IPS DF 6.9 (cell line): ENCODE measurements at regions not wholly inside any gene's neighbourhood (a gene's known extent, or its start where the extent isn't known, plus 50 kb on each side); places are given as distances from the start of the nearest gene placed in this dataset.

ENCODE experiments used
- DNase-seq: peaks from one replicate; pipeline ENCODE4 v3.0.0-alpha.2; 2013; ENCODE audit warnings: low read depth, low spot score
- H3K27ac ChIP-seq: one replicate; pipeline ENCODE4 v1.5.1; 2013; ENCODE audit warnings: low read length, control low read depth
- H3K27me3 ChIP-seq: 2 replicates; pipeline ENCODE4 v1.6.1; 2013; ENCODE audit warnings: mild to moderate bottlenecking, low read length; ENCODE audit not compliant: control insufficient read depth, insufficient read depth
- H3K36me3 ChIP-seq: 2 replicates; pipeline ENCODE4 v1.6.1; 2013; ENCODE audit warnings: low read length; ENCODE audit not compliant: control insufficient read depth, insufficient read depth
- H3K4me1 ChIP-seq: 2 replicates; pipeline ENCODE4 v1.6.1; 2013; ENCODE audit warnings: low read length; ENCODE audit not compliant: control insufficient read depth, insufficient read depth
- H3K4me3 ChIP-seq: 2 replicates; pipeline ENCODE4 v1.5.1; 2013; ENCODE audit warnings: mild to moderate bottlenecking, low read length
- H3K9me3 ChIP-seq: 2 replicates; pipeline ENCODE4 v1.6.1; 2013; ENCODE audit warnings: low read length, inconsistent platforms; ENCODE audit not compliant: control insufficient read depth, insufficient read depth
- WGBS: extraction: QIAGEN DNeasy Blood & Tissue Kit; methylation state at CpG from one replicate; pipeline ENCODE4 v1.1.7; 2013; ENCODE audit warnings: mixed read lengths, missing lambda C conversion rate; ENCODE audit not compliant: insufficient read length, insufficient coverage; 5-methylcytosine and 5-hydroxymethylcytosine counted together

DNA sequence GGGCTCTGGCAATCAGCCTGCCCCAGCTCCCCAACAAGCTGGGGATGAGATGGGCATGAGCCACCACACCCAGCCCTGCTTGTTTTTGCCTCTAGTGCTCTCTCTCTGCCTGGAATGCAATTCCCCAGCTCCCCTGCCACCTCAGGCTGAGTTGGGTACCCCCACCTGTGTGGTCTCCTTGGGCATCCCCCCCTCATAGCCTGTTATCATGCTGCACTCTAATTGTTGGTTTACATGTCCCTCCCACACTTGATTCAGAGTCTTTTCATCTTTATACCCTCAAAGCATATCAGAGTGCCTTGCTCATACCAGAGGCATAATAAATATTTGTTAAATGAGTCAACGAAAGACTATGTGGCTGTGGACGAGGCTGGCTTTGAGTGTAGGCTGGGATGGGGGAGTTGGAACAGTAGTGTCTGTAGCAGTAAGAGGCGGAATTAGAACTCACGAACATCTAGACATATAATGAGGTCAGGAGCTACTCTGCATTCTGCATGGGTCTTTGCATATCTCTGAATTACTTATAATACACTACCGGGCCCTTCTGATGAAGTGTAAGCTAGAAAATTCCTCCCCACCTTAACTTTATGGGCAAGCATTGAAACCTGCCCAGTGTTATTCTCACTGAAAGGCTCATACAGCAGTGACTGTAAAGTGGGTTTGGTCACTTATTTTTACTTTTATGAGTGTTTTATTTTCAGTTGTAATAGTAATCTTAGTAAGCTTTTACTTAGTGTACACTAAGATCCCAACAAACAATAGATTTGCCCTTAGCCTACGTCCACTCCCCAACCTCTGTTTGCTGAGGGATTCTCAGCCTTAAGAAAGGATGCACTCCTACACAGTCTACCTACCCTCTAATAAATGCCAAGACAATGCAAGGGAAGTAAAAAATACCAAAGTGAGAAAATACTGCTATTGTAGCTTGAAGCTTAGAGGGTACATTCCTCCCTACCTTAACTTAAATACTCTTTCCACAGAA is 58.7 kb downstream of the EDN1 start:
- no CpG with 5 or more reads among the region's 6 CpGs for WGBS
- Histone ChIP-seq H3K9me3 (peaks cover 1% of the 10 kb centered on the region; the same call in 1 of the 2 replicates), H3K36me3 (no peaks in the 10 kb centered on the region), H3K27ac (no peak overlapping the region), H3K27me3 (no peaks in the 10 kb centered on the region), H3K4me1 (no peaks in the 10 kb centered on the region), H3K4me3 (no peak overlapping the region)
- DNase-seq, result no peak

DNA sequence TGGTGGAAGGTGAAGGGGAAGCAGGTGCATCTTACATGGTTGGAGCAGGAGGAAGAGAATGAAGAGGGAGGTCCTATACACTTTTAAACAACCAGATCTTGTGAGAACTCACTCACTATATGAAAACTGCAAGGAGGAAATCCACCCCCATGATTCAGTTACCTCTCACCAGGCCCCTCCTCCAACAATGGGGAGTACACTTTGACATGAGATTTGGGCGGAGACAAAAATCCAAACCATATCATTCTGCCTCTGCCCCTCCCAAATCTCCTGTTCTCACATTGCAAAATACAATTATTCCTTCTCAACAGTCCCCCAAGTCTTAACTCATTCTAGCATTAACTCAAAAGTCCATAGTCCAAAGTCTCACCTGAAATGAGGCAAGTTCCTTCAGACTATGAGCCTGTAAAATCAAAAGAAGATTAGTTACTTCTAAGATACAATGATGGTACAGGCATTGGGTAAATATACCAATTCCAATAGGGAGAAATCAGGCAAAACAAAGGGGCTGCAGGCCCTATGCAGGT is 60.5 kb downstream of the EDN1 start:
- H3K4me3 ChIP-seq, result no peak overlapping the region
- H3K9me3 ChIP-seq, result peaks cover 1% of the 10 kb centered on the region; the same call in 1 of the 2 replicates
- H3K36me3 ChIP-seq, result no peaks in the 10 kb centered on the region
- no peak for DNase-seq
- no peak overlapping the region for H3K27ac ChIP-seq
- no peaks in the 10 kb centered on the region; the same call in 1 of the 2 replicates for H3K4me1 ChIP-seq
- no peaks in the 10 kb centered on the region for H3K27me3 ChIP-seq
- no CpG with 5 or more reads among the region's 1 CpG for WGBS

GRCh38 chr6:12351672-12352071 is 61.5 kb downstream of the EDN1 start:
- Histone ChIP-seq H3K27ac (no peak overlapping the region), H3K36me3 (no peaks in the 10 kb centered on the region), H3K4me1 (no peaks in the 10 kb centered on the region; the same call in 1 of the 2 replicates), H3K9me3 (peaks cover 1% of the 10 kb centered on the region; the same call in 1 of the 2 replicates), H3K4me3 (no peak overlapping the region), H3K27me3 (no peaks in the 10 kb centered on the region)
- DNase-seq, result no peak

DNA sequence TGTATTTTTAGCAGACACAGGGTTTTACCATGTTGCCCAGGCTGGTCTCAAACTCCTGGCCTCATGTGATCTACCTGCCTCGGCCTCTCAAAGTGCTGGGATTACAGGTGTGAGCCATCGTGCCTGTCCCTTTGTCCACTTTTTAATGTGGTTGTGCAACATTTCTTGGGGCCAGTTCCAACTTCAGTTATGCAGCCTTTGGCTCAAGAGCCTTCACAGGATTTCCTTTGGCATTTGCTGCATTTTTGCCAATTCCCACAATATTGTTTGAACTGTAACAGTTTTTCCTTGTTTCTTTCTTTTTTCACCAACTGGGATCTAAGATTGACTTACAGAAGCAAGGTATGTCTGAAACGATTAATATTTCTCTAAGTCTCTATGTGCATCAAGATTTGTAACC is 63.6 kb downstream of the EDN1 start:
- no peak overlapping the region for H3K27ac ChIP-seq
- no peaks in the 10 kb centered on the region for H3K27me3 ChIP-seq
- H3K4me1 ChIP-seq, result no peaks in the 10 kb centered on the region; the same call in 1 of the 2 replicates
- DNase-seq, result no peak
- no CpG with 5 or more reads among the region's 3 CpGs for WGBS
- peaks cover 1% of the 10 kb centered on the region; the same call in 1 of the 2 replicates for H3K9me3 ChIP-seq
- no peaks in the 10 kb centered on the region for H3K36me3 ChIP-seq
- H3K4me3 ChIP-seq, result no peak overlapping the region

GRCh38 chr6:12354499-12354898 is 64.3 kb downstream of the EDN1 start:
- no CpG with 5 or more reads among the region's 3 CpGs for WGBS
- Histone ChIP-seq H3K4me1 (no peaks in the 10 kb centered on the region; the same call in 1 of the 2 replicates), H3K27me3 (no peaks in the 10 kb centered on the region), H3K27ac (no peak overlapping the region), H3K9me3 (peaks cover 1% of the 10 kb centered on the region; the same call in 1 of the 2 replicates), H3K36me3 (no peaks in the 10 kb centered on the region), H3K4me3 (no peak overlapping the region)
- DNase-seq, result no peak

- no peaks in the 10 kb centered on the region; the same call in 1 of the 2 replicates for H3K4me1 ChIP-seq
- DNase-seq, result no peak
- H3K36me3 ChIP-seq, result no peaks in the 10 kb centered on the region
- H3K27ac ChIP-seq, result no peak overlapping the region
- H3K27me3 ChIP-seq, result no peaks in the 10 kb centered on the region
- WGBS, result no CpG with 5 or more reads among the region's 3 CpGs
- H3K9me3 ChIP-seq, result peaks cover 1% of the 10 kb centered on the region; the same call in 1 of the 2 replicates
- H3K4me3 ChIP-seq, result no peak overlapping the region
These were observed 65.2 kb downstream of the EDN1 start for GRCh38 chr6:12355354-12355753.

DNA sequence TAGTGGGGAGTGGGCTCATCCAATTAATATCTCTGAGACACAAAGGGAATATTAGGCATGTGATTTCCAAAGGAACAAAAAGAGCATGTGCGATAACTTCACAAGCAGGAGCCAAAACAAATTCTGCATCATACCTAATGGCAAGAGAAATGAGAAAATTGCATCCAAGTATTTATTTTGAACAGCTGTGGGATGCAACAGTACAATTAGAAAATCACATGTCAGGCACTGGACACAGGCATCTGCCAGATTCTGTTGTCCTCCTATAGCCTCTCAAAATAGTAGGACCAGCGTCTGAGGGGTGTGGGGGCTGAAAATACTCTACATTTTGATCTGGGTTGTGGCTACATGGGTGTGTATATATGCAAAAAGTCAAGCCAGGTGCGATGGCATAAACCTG is 66.3 kb downstream of the EDN1 start:
- no peak for DNase-seq
- WGBS, result no CpG with 5 or more reads among the region's 3 CpGs
- Histone ChIP-seq H3K9me3 (no peaks in the 10 kb centered on the region; the same call in 1 of the 2 replicates), H3K4me1 (no peaks in the 10 kb centered on the region; the same call in 1 of the 2 replicates), H3K27me3 (no peaks in the 10 kb centered on the region), H3K4me3 (no peak overlapping the region), H3K27ac (no peak overlapping the region), H3K36me3 (no peaks in the 10 kb centered on the region)

GRCh38 chr6:12356983-12357972 is 67.1 kb downstream of the EDN1 start:
- Histone ChIP-seq H3K4me1 (no peaks in the 10 kb centered on the region; the same call in 1 of the 2 replicates), H3K27ac (no peak overlapping the region)
- no CpG with 5 or more reads among the region's 11 CpGs for WGBS

GRCh38 chr6:12359036-12359435 is 68.9 kb downstream of the EDN1 start:
- Histone ChIP-seq H3K27me3 (no peaks in the 10 kb centered on the region), H3K4me1 (no peaks in the 10 kb centered on the region; the same call in 1 of the 2 replicates), H3K4me3 (no peak overlapping the region), H3K27ac (no peak overlapping the region), H3K9me3 (no peaks in the 10 kb centered on the region), H3K36me3 (no peaks in the 10 kb centered on the region)
- no peak for DNase-seq
- no CpG with 5 or more reads among the region's 3 CpGs for WGBS

More at GRCh38 chr6:12356983-12357972, 67.1 kb downstream of the EDN1 start:
- no peaks in the 10 kb centered on the region for H3K9me3 ChIP-seq
- H3K4me3 ChIP-seq, result no peak overlapping the region
- H3K36me3 ChIP-seq, result no peaks in the 10 kb centered on the region
- H3K27me3 ChIP-seq, result no peaks in the 10 kb centered on the region
- no peak for DNase-seq
